GM12873 (cell line): ENCODE measurements at regions not wholly inside any gene's neighbourhood (a gene's known extent, or its start where the extent isn't known, plus 50 kb on each side); places are given as distances from the start of the nearest gene placed in this dataset.

Experiments
- CTCF ChIP-seq: IDR thresholded peaks from 2 replicates; pipeline ENCODE4 v1.5.1; 2012; ENCODE audit warnings: low read depth, mild to moderate bottlenecking, moderate library complexity, low read length, control low read depth; ENCODE audit not compliant: insufficient read depth; ENCODE audit errors: missing control alignments

DNA sequence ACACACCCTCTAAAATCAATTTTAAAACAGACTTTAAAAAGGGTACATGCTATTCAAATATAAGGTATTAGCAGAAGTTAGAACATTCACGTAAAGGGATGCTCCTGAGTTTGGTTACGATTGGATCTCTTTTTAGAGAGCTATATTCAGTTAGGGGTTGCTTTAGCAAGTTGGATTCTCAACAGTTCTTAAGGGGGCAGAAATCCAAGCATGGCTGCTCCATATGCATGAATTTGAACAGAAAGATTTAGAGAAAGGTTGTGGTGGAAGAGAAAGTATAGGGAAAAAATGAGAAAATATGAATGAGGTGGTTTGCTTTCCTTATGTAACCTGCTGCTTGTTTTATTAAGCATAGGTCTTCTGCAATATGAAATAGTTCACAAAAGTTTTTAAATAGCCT lies 855.1 kb downstream of the SORCS1 start:
- TF ChIP-seq CTCF = no peak

DNA sequence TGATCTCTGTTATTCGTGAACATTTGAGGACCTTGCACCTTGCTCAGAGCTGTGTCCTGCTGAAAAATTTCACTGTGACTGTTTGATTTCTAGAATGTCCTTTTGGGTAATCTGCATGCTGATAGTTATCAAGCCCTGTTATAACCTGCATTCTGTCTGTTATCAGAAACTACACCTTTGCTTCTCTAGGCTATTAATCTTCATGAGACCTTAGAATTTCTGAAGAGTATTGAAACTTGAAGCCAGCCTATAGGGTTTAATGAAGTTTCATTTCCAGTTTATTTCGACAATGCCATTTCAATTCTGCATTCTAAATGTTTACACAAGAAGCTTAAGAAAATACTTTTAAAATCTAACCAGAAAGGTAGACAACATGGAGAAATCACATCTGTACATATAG lies 856.2 kb downstream of the SORCS1 start:
- no peak for TF ChIP-seq CTCF

DNA sequence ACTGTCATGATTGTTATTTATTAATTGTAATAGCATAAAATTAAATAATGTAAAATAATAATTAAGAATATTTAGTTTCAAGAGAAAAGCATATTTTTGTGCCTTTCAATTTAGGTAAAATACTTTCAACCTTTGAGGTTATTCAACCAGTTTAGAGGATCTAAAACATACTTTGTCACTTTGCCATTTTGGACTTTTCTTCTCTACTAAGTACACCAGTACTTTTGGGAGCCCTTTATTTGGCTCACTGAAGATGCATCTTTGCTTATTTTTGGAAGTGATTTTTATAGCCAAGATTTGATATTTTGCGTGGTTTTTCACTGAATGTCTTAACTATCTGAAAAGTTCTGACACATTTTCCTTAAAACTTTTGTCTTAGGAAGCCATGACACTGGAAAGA lies 860.5 kb downstream of the SORCS1 start:
- TF ChIP-seq CTCF = no peak

DNA sequence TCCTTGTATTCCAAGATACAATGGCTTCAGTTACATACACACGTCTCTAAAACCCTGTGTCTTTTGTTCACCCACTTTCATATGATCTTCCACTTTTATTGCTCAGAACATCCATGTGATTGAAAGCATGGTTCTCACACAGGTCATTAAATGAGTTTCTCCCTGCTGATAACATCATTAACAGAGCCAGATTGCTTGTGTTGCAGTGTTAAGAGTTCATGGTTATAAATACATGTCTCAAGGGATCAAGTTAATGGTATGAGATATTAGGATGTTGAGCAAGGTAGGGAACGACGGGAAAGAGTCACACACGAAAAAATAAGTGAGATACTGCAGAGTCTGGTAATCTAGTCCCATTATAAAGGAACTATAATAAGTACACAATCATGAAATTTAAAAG lies 861.5 kb downstream of the SORCS1 start:
- TF ChIP-seq CTCF = no peak

DNA sequence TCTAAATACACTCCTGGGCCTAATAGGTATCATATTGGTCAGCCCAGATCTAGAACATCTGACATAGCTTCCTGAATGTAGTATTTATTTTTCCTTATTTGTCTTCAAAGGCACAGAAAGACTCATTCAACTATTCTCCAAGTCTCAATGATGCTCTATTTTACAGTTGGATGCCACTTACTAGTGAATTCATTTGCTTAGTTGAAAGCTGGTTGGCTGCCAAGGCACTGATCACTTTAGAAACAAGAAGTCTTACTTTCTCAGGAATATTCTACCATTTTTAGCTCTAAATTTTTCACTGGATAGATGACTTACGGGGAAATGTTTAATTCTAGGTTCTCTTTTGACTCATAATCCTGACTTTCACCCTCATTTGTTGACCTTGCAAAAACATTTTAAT lies 863.4 kb downstream of the SORCS1 start:
- TF ChIP-seq CTCF = no peak

DNA sequence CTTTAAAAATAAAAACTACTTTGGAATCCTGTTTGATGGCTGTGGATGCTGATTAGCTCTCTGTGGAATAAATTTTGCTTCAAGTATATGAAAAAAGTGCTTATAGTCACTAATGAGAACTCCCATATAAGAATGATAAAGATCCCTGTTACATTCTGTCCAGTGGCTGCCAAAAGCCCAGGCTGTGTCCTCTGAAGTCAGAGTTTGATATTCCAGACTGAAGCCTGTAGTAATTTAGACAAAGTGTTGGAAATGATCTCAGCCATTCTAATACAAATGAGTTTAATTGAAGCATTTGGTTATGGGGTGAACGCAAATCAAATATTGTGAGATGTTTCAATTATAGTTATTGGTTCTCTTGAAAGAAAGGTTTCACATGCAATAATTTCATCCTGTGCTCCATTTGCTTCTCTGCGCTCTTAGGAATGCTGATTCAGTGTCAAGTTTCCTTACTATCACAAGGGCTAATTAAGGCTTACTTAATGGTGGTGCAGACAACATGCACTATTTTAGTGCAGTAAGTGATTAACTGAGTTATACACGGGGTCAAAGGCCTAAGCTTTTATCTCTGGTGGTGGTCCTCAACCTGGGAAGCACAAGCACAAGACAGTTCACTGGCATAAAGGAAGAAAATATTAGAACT lies 867.6 kb downstream of the SORCS1 start:
- TF ChIP-seq CTCF = no peak

DNA sequence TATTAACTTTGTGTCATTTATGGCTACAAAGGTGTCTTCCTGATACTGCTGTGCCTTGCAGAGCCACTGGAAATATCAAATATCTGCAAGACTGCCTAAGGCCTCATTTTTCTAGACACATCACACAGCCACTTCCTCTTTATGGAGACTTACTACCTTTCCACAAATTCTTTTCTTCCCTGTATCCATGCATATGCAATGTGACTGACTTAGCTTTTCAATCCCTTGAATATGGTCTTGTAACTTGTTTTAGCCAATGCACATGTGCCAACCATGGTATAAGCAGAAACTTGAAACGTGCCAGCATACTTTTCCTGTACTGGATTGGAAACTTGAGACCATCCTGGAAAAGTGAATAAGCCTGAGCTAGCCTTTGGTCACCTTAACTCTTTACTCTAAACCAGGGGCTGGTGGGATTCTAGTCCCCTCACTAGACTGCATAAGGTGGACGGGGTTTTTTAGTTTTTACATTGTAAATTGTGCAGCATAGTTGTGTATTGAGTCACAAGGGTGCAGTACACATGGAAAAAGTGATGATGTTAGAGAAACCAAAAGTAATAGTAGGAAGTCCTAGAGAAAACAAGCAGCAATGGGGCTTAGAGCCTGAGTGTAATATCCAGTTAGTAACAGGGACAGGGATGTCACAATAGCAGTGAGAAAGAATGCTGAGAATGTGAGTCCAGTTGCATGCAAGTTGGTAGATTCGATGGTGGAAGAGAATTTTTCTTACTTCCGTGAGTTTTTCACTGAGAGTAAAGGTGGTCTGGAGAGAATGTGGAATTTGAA lies 879.5 kb downstream of the SORCS1 start:
- TF ChIP-seq CTCF = no peak
